GM04504 (cell line): ENCODE measurements at regions not wholly inside any gene's neighbourhood (a gene's known extent, or its start where the extent isn't known, plus 50 kb on each side); places are given as distances from the start of the nearest gene placed in this dataset.

ENCODE experiments used
- DNase-seq: peaks from one replicate; pipeline ENCODE4 v3.0.0-alpha.2; 2012; ENCODE audit warnings: low read depth

- no peak for DNase-seq
Observed at GRCh38 chr2:96438589-96438988, 66.6 kb downstream of the NEURL3 start.

- DNase-seq = no peak
Observed at GRCh38 chr2:96437512-96437911, 67.6 kb downstream of the NEURL3 start.

- no peak for DNase-seq
Observed at GRCh38 chr2:96436961-96437360, 68.2 kb downstream of the NEURL3 start.

GRCh38 chr2:96436416-96436815 lies 68.7 kb downstream of the NEURL3 start:
- DNase-seq = no peak

- no peak for DNase-seq
Observed at GRCh38 chr2:96431319-96431718, 73.8 kb downstream of the NEURL3 start.

- no peak for DNase-seq
Observed at GRCh38 chr2:96430394-96430988, 74.7 kb downstream of the NEURL3 start.

- peak; percentile 36 for DNase-seq
Observed at GRCh38 chr2:96427917-96428316, 77.2 kb downstream of the NEURL3 start.

GRCh38 chr2:96427169-96427568 lies 78.0 kb downstream of the NEURL3 start:
- no peak for DNase-seq

- DNase-seq = peak; percentile 3
Observed at GRCh38 chr2:96423828-96424227, 81.3 kb downstream of the NEURL3 start.
